Stimulated activated CD4-positive, alpha-beta T cell treated with anti-CD3 and anti-CD28 coated beads, TNF-alpha, amount 100 ng/mL, for 4 hours (primary cell): ENCODE measurements at regions not wholly inside any gene's neighbourhood (a gene's known extent, or its start where the extent isn't known, plus 50 kb on each side); places are given as distances from the start of the nearest gene placed in this dataset.

Experiments used
- DNase-seq, 3 experiments: peaks; one replicate each; pipeline ENCODE4 v3.0.0-alpha.2; 2020; ENCODE audit warnings: low read depth in 3 of 3

GRCh38 chr6:139853302-139853992 is 479.0 kb upstream of the CITED2 start:
- DNase-seq: no peak

GRCh38 chr6:139852488-139853140 is 478.2 kb upstream of the CITED2 start:
- DNase-seq: no peak

DNA sequence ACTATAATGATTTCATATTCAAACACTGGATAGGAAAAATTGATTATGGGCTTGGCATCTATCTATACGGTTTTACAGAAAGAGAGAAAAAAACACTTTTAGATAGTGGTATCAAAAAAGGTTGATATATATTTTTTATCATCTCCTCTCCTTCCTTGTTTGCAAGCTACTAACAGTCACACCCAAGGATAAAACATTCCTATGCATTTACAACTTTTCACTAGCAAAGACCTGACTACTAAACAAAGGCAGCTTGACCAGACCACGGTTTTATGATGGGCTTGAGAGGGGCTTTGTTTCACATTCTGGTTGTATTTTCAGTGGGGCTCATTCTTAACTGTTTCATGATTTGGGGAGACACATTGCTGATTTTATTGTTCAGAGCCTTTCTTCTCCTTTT is 477.6 kb upstream of the CITED2 start:
- DNase-seq: no peak

DNA sequence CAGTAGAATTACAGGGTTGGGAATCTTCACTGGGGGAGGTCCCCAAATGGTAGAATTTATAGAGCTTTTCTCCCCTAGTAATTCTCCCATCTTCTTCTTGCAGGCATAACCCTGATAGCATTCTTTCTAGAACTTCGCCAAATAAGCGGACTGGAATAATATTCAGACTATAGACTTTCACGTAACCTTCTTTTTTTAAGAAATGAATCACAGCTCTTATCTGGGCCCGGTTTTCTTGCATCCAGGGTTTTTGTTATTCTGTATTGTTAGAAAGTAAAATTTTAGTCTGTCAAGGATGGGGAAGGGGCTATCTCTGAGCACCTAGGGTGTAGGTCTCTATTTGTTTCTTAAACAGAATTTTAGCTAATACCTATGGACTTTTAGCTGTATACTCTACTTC is 476.8 kb upstream of the CITED2 start:
- DNase-seq: no peak

- no peak for DNase-seq
These were observed 476.1 kb upstream of the CITED2 start for GRCh38 chr6:139850512-139850911.

- DNase-seq: no peak
These were observed 473.0 kb upstream of the CITED2 start for GRCh38 chr6:139847457-139847813.

- no peak for DNase-seq
These were observed 472.3 kb upstream of the CITED2 start for GRCh38 chr6:139846538-139847456.

DNA sequence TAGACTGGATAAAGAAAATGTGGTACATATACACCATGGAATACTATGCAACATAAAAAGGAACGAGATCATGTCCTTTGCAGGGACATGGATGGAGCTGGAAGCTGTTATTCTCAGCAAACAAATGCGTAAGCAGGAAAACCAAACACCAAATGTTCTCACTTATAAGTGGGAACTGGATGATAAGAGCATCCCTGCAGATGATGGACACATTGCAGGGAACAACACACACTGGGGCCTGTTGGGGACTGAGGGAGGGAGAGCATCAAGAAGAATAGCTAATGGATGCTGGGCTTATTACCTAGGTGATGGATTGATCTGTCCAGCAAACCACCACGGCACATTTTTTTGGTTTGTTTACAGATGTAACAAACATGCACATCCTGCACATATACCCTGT is 470.5 kb upstream of the CITED2 start:
- DNase-seq: no peak

- DNase-seq: no peak
These were observed 467.4 kb upstream of the CITED2 start for GRCh38 chr6:139841794-139842215.

- no peak for DNase-seq
These were observed 465.2 kb upstream of the CITED2 start for GRCh38 chr6:139839506-139840156.

DNA sequence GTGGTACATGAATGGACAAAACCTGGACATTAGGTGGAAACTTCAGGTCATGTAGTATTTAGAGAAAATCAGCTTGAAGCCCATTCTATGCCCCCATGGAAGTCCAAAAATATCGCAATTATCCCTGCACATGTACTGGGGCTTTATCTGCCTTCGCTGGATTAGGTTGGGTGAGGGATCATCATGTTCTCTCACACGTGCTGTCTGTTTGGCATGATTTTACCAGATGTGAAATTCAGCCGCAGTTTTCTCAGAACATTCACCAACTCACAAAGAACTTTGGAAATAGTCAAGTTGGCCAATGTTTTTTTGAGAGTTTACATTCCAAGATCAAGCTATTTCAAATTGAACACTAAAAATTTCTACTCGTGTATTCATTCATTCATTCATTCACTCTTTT is 459.8 kb upstream of the CITED2 start:
- DNase-seq: no peak

GRCh38 chr6:139833592-139833991 is 459.1 kb upstream of the CITED2 start:
- no peak for DNase-seq

GRCh38 chr6:139832493-139833305 is 458.3 kb upstream of the CITED2 start:
- no peak for DNase-seq

GRCh38 chr6:139829576-139829975 is 455.1 kb upstream of the CITED2 start:
- no peak for DNase-seq

DNA sequence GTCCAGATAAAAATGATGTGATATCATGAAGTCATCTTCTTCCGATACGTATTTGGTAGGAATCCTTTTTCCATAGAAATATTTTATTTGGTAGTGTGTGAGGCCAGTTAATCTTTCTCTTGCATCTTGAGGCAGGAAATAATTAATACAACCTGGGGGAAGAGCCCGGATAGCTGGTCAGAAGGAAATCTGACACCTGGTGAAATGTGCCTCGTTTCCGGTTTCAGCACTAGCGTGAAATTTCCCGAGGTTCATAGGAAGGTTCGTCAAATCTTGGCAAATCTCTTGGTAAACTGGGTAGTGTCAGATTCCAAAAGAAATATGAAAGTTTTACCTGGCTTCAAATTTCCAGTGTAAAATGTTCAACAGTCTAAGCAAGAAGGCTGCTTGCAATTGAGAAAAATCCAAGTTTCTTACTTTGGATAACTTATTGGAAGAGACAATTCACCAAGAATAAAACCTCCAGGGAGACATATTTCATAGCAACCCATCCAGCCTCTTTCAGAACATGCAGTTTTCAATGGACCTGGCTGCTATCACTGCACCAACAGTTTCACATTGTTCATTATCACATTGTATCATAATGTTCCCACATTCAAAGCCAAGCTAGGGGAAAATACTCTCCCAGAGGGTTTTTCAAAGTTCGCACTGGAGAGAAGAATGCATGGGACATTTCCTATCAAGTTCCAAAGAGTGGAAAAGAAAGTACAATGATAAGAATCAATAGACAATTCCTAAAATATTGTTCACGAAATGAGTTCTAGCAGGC is 454.5 kb upstream of the CITED2 start:
- no peak for DNase-seq

DNA sequence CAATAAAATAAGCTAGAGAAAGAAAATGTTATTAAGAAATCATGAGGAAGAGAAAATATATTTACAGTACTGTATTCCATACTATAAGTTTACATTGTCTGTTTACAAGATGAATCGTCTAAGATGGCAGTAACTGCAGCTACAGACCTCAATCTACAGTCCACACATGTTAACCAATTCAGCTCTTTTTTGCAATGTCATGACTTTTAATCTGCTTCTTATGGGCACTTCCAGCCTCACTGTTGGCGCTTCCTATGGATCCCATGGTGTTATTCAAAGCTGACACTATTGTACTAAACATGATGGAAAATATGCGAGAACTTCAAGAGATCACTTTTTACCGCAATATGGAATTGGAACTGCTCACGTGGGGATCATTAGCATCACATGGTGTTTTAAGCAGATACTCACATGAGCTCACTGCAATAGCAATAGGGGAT is 451.5 kb upstream of the CITED2 start:
- no peak for DNase-seq

- no peak for DNase-seq
These were observed 450.4 kb upstream of the CITED2 start for GRCh38 chr6:139824864-139825263.

GRCh38 chr6:139823808-139824126 is 449.3 kb upstream of the CITED2 start:
- DNase-seq: no peak

GRCh38 chr6:139823099-139823807 is 448.8 kb upstream of the CITED2 start:
- DNase-seq: no peak

GRCh38 chr6:139821676-139822223 is 447.3 kb upstream of the CITED2 start:
- no peak for DNase-seq
